Naive thymus-derived CD4-positive, alpha-beta T cell (primary cell): ENCODE measurements at regions not wholly inside any gene's neighbourhood (a gene's known extent, or its start where the extent isn't known, plus 50 kb on each side); places are given as distances from the start of the nearest gene placed in this dataset.

Experiments
- ATAC-seq: fragments of 150-1000 bp; cut with Tn5 transposase; 2 replicates; pipeline ENCODE4 v1.10.0; 2021; ENCODE audit warnings: mild to moderate bottlenecking, moderate library complexity
- CTCF ChIA-PET: fragments of 350-600 bp; sonication (Branson Sonifier 250); formaldehyde crosslinking; loops from one replicate; lab custom pipeline; 2021; ENCODE audit warnings: antibody characterized with exemption; lab: Charles Lee
- POLR2A ChIA-PET: fragments of 350-600 bp; sonication (Branson Sonifier 250); formaldehyde crosslinking; loops from one replicate; lab custom pipeline; 2021; ENCODE audit warnings: antibody characterized with exemption, inconsistent platforms; lab: Charles Lee
- DNase-seq, 9 donors: peaks; one replicate each; pipeline versions ENCODE4 v3.0.0 to v3.0.0-alpha.2; 2020 to 2022; ENCODE audit warnings: mixed read lengths in 1 of 9
- H3K27ac ChIP-seq: one replicate; pipeline ENCODE4 v1.7.0; 2013; ENCODE audit warnings: mild to moderate bottlenecking, low read depth, low read length, moderate library complexity
- H3K27me3 ChIP-seq, 2 donors: one replicate each; pipeline ENCODE4 v1.7.0; 2013; ENCODE audit warnings: low read length in 2 of 2, mild to moderate bottlenecking in 2 of 2, moderate library complexity in 2 of 2; ENCODE audit not compliant: control insufficient read depth in 2 of 2, insufficient read depth in 2 of 2
- H3K36me3 ChIP-seq, 3 experiments: 1 replicate in 2 of 3; 2 replicates in 1 of 3; pipeline ENCODE4 v1.7.0; 2013; ENCODE audit warnings: low read length in 3 of 3, mild to moderate bottlenecking in 3 of 3, moderate library complexity in 1 of 3; ENCODE audit not compliant: insufficient read depth in 3 of 3, control insufficient read depth in 2 of 3
- H3K4me1 ChIP-seq, 2 donors: one replicate each; pipeline ENCODE4 v1.7.0; 2013; ENCODE audit warnings: low read length in 2 of 2, mild to moderate bottlenecking in 2 of 2, moderate library complexity in 1 of 2; ENCODE audit not compliant: control insufficient read depth in 2 of 2, insufficient read depth in 2 of 2
- H3K4me3 ChIP-seq: 2 replicates; pipeline ENCODE4 v1.7.0; 2013; ENCODE audit warnings: mild to moderate bottlenecking, low read length
- H3K9me3 ChIP-seq, 3 experiments: 1 replicate in 2 of 3; 2 replicates in 1 of 3; pipeline ENCODE4 v1.7.0; 2013; ENCODE audit warnings: low read length in 3 of 3; ENCODE audit not compliant: control insufficient read depth in 2 of 3
- H3K27ac Mint-ChIP-seq, 9 donors: one replicate each; pipeline ENCODE4 v1.8.0; 2020 to 2022; ENCODE audit warnings: mixed read lengths in 9 of 9, mild to moderate bottlenecking in 8 of 9, moderate library complexity in 5 of 9, inconsistent platforms in 2 of 9
- H3K27me3 Mint-ChIP-seq, 5 donors: one replicate each; pipeline ENCODE4 v1.8.0; 2021 to 2022; ENCODE audit warnings: mixed read lengths in 5 of 5, mild to moderate bottlenecking in 1 of 5
- H3K36me3 Mint-ChIP-seq, 5 donors: one replicate each; pipeline ENCODE4 v1.8.0; 2020 to 2022; ENCODE audit warnings: mixed read lengths in 5 of 5, mild to moderate bottlenecking in 3 of 5, inconsistent platforms in 1 of 5
- H3K4me1 Mint-ChIP-seq, 7 donors: one replicate each; pipeline ENCODE4 v1.8.0; 2020 to 2022; ENCODE audit warnings: mixed read lengths in 7 of 7, mild to moderate bottlenecking in 3 of 7, inconsistent platforms in 1 of 7
- H3K4me3 Mint-ChIP-seq, 10 donors: one replicate each; pipeline ENCODE4 v1.8.0; 2020 to 2022; ENCODE audit warnings: mild to moderate bottlenecking in 10 of 10, mixed read lengths in 10 of 10, moderate library complexity in 6 of 10, inconsistent platforms in 2 of 10
- H3K9me3 Mint-ChIP-seq, 11 donors: one replicate each; pipeline ENCODE4 v1.8.0; 2020 to 2022; ENCODE audit warnings: mixed read lengths in 11 of 11, mild to moderate bottlenecking in 4 of 11, inconsistent platforms in 1 of 11, moderate library complexity in 1 of 11
- intact Hi-C, 2 donors: fragments of 100-400 bp; cut with micrococcal nuclease; formaldehyde crosslinking; loops; one replicate each; pipeline ENCODE4 v1.15.1; 2023

GRCh38 chr18:65403534-65403933 lies 347.3 kb upstream of the CDH7 start:
- intact Hi-C loops = no loop called here
- H3K4me3 ChIP-seq = no peak overlapping the region
- no peaks in the 10 kb centered on the region for H3K9me3 ChIP-seq
- H3K36me3 ChIP-seq = no peaks in the 10 kb centered on the region
- ATAC-seq = no peak
- Mint-ChIP-seq H3K9me3 (peaks cover 0 to 19% (median 0%) of the 10 kb centered on the region in 11 donors), H3K27ac (no peak overlapping the region), H3K4me1 (no peaks in the 10 kb centered on the region), H3K4me3 (no peak overlapping the region), H3K27me3 (no peaks in the 10 kb centered on the region), H3K36me3 (no peaks in the 10 kb centered on the region)
- no peak for DNase-seq
- H3K27ac ChIP-seq = no peak overlapping the region
- ChIA-PET POLR2A (no interaction called here), CTCF (no interaction called here)
- no peaks in the 10 kb centered on the region for H3K4me1 ChIP-seq
- H3K27me3 ChIP-seq = no peaks in the 10 kb centered on the region

DNA sequence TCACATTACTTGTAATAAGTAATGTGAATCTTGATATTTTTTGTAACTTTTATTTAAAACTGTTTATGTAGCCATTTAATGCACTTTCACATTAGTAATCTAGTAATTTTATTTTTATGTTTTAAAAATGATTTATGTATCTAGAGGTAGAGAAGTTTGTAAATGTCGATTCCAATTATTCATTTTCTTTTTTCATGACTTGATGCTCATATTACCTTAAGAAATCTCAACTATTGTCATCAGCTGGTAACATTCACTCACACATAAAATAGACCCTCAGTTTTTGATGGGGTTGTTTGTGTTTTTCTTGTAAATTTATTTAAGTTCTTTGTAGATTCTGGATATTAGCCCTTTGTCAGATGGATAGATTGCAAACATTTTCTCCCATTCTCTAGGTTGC lies 351.7 kb upstream of the CDH7 start:
- no peak overlapping the region for H3K27ac Mint-ChIP-seq
- CTCF ChIA-PET = no interaction called here
- H3K36me3 ChIP-seq = no peaks in the 10 kb centered on the region

DNA sequence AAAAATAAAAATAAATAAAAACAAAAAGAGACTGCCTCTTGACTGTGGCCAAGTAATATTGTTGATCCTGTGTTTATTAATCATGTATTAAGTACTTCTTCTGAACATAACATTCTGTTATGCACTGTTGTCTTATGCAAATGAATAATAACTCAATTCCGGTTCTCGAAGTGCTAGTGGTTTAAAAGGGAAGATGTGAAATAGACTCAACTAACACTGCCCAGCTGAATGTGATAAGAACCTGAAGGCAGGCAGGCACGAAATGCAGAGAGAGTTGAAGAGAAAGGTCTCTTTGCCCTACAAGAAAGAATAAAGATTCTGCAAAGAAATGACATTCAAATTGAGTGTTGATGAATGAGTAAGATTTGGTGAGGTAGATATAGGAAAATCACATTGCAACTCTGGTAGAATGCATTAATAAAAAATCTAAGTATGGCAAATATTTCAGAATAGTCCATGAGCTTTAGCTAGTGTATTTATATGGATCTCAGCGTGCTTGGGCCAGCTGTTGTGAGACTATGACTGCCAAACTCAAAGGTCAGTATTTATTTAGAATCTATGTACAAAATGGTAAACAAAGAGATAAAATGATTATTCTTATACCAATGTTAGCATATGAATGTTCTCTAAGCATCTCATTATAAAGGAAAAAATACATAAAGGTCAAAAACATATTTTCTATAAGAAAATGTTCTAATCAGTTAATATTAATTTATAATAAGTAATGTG lies 352.3 kb upstream of the CDH7 start:
- Mint-ChIP-seq H3K4me1 (no peaks in the 10 kb centered on the region), H3K4me3 (no peak overlapping the region)

More for the DNA sequence above, 351.7 kb upstream of the CDH7 start:
- intact Hi-C loops = no loop called here
- Histone ChIP-seq H3K27ac (no peak overlapping the region), H3K4me3 (no peak overlapping the region), H3K27me3 (no peaks in the 10 kb centered on the region), H3K4me1 (no peaks in the 10 kb centered on the region), H3K9me3 (no peaks in the 10 kb centered on the region)
- H3K4me3 Mint-ChIP-seq = no peak overlapping the region
- ATAC-seq = no peak
- no peaks in the 10 kb centered on the region for H3K4me1 Mint-ChIP-seq
- no peaks in the 10 kb centered on the region for H3K27me3 Mint-ChIP-seq
- H3K36me3 Mint-ChIP-seq = no peaks in the 10 kb centered on the region
- DNase-seq = no peak
- H3K9me3 Mint-ChIP-seq = peaks cover 0 to 19% (median 3%) of the 10 kb centered on the region in 11 donors
- POLR2A ChIA-PET = no interaction called here

GRCh38 chr18:65380986-65381385 lies 369.8 kb upstream of the CDH7 start:
- H3K9me3 ChIP-seq = no peaks in the 10 kb centered on the region
- ChIA-PET POLR2A (no interaction called here), CTCF (no interaction called here)
- intact Hi-C loops = no loop called here
- no peaks in the 10 kb centered on the region for H3K4me1 ChIP-seq
- Mint-ChIP-seq H3K27ac (peak overlapping the region in 1 of 9 donors; percentile 51), H3K4me3 (no peak overlapping the region), H3K9me3 (peaks cover 0 to 35% (median 11%) of the 10 kb centered on the region in 11 donors), H3K4me1 (no peaks in the 10 kb centered on the region), H3K27me3 (no peaks in the 10 kb centered on the region), H3K36me3 (peaks cover 0 to 4% (median 0%) of the 10 kb centered on the region in 5 donors)
- H3K27me3 ChIP-seq = no peaks in the 10 kb centered on the region
- H3K36me3 ChIP-seq = no peaks in the 10 kb centered on the region
- ATAC-seq (no peak), DNase-seq (no peak)
- no peak overlapping the region for H3K4me3 ChIP-seq
- H3K27ac ChIP-seq = no peak overlapping the region

More for the DNA sequence above, 352.3 kb upstream of the CDH7 start:
- Histone ChIP-seq H3K36me3 (no peaks in the 10 kb centered on the region), H3K27me3 (no peaks in the 10 kb centered on the region), H3K27ac (no peak overlapping the region), H3K9me3 (no peaks in the 10 kb centered on the region), H3K4me1 (no peaks in the 10 kb centered on the region), H3K4me3 (no peak overlapping the region)
- Mint-ChIP-seq H3K9me3 (peaks cover 0 to 19% (median 3%) of the 10 kb centered on the region in 11 donors), H3K27me3 (no peaks in the 10 kb centered on the region), H3K27ac (no peak overlapping the region), H3K36me3 (no peaks in the 10 kb centered on the region)
- ATAC-seq (no peak), DNase-seq (no peak)
- ChIA-PET CTCF (no interaction called here), POLR2A (no interaction called here)
- intact Hi-C loops = no loop called here

DNA sequence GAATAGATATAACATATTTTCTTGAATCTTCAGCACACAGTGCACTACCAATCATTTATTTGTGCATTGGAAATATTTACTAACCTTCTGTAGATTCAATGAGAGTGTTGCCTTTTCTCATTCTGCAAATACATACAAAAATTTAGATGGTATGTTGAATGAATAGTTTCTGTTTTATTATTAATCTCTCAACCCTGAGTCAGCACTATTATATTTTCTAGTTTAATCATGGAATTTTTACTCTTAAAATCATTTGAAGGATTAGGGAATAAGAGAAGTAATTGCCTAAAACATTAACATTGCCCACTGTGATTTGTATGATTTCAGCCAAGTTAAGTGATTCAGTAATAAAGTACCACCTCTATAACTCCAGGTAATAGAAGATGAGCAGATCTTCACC lies 370.2 kb upstream of the CDH7 start:
- H3K36me3 Mint-ChIP-seq = peaks cover 0 to 4% (median 0%) of the 10 kb centered on the region in 5 donors
- CTCF ChIA-PET = no interaction called here

DNA sequence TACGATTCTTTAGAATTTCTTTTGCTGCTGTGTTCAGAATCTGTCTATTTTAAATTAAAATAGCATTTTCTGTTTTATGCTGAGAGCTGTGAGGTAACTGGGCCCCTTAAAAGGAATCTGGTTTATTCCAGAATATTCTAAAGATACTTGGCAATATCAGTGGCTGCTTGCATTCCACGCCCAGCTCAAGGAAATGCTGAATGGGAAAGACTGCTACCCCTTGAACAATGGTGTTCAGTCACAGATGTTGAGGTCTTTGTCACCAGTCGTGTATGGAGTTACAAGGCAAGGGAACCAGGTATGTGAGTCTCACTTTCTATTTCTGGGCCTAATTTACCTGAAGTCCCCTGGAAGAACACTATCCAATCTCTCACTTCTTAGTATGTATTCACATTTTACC lies 377.9 kb upstream of the CDH7 start:
- DNase-seq (no peak), ATAC-seq (no peak)
- H3K9me3 Mint-ChIP-seq = peaks cover 0 to 12% (median 5%) of the 10 kb centered on the region in 11 donors
- intact Hi-C loops = no loop called here
- no peak overlapping the region for H3K27ac ChIP-seq
- H3K36me3 Mint-ChIP-seq = no peaks in the 10 kb centered on the region
- ChIA-PET CTCF (no interaction called here), POLR2A (no interaction called here)
- H3K36me3 ChIP-seq = no peaks in the 10 kb centered on the region
- no peaks in the 10 kb centered on the region for H3K9me3 ChIP-seq
- no peak overlapping the region for H3K4me3 Mint-ChIP-seq
- H3K4me1 Mint-ChIP-seq = no peaks in the 10 kb centered on the region
- H3K4me3 ChIP-seq = no peak overlapping the region
- no peaks in the 10 kb centered on the region for H3K4me1 ChIP-seq
- H3K27ac Mint-ChIP-seq = no peak overlapping the region
- no peaks in the 10 kb centered on the region for H3K27me3 ChIP-seq
- H3K27me3 Mint-ChIP-seq = no peaks in the 10 kb centered on the region

More for the DNA sequence above, 370.2 kb upstream of the CDH7 start:
- H3K9me3 ChIP-seq = no peaks in the 10 kb centered on the region
- H3K4me1 Mint-ChIP-seq = no peaks in the 10 kb centered on the region
- H3K9me3 Mint-ChIP-seq = peaks cover 0 to 33% (median 9%) of the 10 kb centered on the region in 11 donors
- no peak overlapping the region for H3K4me3 Mint-ChIP-seq
- no peak for ATAC-seq
- intact Hi-C loops = no loop called here
- no peak overlapping the region for H3K4me3 ChIP-seq
- H3K27me3 Mint-ChIP-seq = no peaks in the 10 kb centered on the region
- DNase-seq = no peak
- H3K27me3 ChIP-seq = no peaks in the 10 kb centered on the region
- H3K36me3 ChIP-seq = no peaks in the 10 kb centered on the region
- POLR2A ChIA-PET = no interaction called here
- no peak overlapping the region for H3K27ac ChIP-seq
- H3K27ac Mint-ChIP-seq = no peak overlapping the region
- H3K4me1 ChIP-seq = no peaks in the 10 kb centered on the region
